ENCODE measurements at regions not wholly inside any gene's neighbourhood (a gene's known extent, or its start where the extent isn't known, plus 50 kb on each side); places are given as distances from the start of the nearest gene placed in this dataset.

DNA sequence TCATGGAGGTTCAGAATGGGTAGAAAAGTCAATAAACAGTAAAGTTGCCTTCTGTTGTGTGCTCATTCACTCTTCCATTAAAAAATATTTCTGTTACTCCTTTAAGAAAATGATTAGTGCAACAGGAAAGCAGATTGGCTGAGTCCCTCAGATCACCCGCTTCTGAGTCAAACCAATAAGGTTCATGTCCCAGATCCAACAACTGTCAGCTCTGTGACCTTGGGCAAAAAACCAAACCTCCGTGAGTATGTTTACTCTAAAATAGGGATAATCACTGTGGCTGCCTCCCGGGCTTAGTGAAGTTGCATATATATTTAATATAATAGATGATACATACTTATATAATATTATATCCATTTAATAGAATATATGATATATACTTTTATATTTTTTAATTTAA, 698.5 kb upstream of the RBFOX1 start:
- TF ChIP-seq, protein P1, sequence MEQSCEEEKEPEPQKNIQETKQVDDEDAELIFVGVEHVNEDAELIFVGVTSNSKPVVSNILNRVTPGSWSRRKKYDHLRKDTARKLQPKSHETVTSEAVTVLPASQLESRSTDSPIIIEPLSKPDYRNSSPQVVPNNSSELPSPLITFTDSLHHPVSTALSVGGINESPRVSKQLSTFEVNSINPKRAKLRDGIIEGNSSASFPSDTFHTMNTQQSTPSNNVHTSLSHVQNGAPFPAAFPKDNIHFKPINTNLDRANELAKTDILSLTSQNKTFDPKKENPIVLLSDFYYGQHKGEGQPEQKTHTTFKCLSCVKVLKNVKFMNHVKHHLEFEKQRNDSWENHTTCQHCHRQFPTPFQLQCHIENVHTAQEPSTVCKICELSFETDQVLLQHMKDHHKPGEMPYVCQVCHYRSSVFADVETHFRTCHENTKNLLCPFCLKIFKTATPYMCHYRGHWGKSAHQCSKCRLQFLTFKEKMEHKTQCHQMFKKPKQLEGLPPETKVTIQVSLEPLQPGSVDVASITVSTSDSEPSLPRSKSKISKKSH (CRISPR knock-in tag; IDR thresholded peaks at IDR 0.05; ENCODE audit: borderline replicate concordance), result no peak
- TF ChIP-seq, protein P2, sequence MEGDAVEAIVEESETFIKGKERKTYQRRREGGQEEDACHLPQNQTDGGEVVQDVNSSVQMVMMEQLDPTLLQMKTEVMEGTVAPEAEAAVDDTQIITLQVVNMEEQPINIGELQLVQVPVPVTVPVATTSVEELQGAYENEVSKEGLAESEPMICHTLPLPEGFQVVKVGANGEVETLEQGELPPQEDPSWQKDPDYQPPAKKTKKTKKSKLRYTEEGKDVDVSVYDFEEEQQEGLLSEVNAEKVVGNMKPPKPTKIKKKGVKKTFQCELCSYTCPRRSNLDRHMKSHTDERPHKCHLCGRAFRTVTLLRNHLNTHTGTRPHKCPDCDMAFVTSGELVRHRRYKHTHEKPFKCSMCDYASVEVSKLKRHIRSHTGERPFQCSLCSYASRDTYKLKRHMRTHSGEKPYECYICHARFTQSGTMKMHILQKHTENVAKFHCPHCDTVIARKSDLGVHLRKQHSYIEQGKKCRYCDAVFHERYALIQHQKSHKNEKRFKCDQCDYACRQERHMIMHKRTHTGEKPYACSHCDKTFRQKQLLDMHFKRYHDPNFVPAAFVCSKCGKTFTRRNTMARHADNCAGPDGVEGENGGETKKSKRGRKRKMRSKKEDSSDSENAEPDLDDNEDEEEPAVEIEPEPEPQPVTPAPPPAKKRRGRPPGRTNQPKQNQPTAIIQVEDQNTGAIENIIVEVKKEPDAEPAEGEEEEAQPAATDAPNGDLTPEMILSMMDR (CRISPR knock-in tag; IDR thresholded peaks at IDR 0.05), result no peak
- TF ChIP-seq POLR2A (IDR thresholded peaks at IDR 0.05; ENCODE audit: insufficient read depth in 1 of 2, low read depth in 2 of 2, low read length in 2 of 2) (no peak), TAF15 (IDR thresholded peaks at IDR 0.05; ENCODE audit: low read depth, low read length, poor library complexity, severe bottlenecking) (no peak), TAF1 (CRISPR knock-in tag; IDR thresholded peaks at IDR 0.05) (no peak)
- TF ChIP-seq, protein P3, sequence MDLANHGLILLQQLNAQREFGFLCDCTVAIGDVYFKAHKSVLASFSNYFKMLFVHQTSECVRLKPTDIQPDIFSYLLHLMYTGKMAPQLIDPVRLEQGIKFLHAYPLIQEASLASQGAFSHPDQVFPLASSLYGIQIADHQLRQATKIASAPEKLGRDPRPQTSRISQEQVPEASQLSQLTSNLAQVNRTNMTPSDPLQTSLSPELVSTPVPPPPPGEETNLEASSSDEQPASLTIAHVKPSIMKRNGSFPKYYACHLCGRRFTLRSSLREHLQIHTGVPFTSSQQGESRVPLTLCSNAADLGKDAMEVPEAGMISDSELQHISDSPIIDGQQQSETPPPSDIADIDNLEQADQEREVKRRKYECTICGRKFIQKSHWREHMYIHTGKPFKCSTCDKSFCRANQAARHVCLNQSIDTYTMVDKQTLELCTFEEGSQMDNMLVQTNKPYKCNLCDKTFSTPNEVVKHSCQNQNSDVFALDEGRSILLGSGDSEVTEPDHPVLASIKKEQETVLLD (CRISPR knock-in tag; IDR thresholded peaks at IDR 0.05; ENCODE audit: low read depth), result no peak

Measured in HepG2 (cell line).